Muscle layer of colon (tissue), 2 donors: ENCODE measurements at regions not wholly inside any gene's neighbourhood (a gene's known extent, or its start where the extent isn't known, plus 50 kb on each side); places are given as distances from the start of the nearest gene placed in this dataset.
"Not testable (repeated sequence)": the region's sequence is repeated elsewhere in the genome, so short reads cannot be mapped to it uniquely, and the experiment has no call there.

Experiments
- H3K27ac ChIP-seq: one replicate; pipeline ENCODE4 v1.7.0; 2013; ENCODE audit warnings: low read depth, mild to moderate bottlenecking, low read length, moderate library complexity
- H3K27me3 ChIP-seq, 2 donors: one replicate each; pipeline ENCODE4 v1.7.0; 2013; ENCODE audit warnings: low read length in 2 of 2, mild to moderate bottlenecking in 2 of 2; ENCODE audit not compliant: insufficient read depth in 2 of 2, control insufficient read depth in 1 of 2
- H3K36me3 ChIP-seq: one replicate; pipeline ENCODE4 v1.7.0; 2013; ENCODE audit warnings: mild to moderate bottlenecking, low read length; ENCODE audit not compliant: insufficient read depth
- H3K4me1 ChIP-seq: one replicate; pipeline ENCODE4 v1.7.0; 2013; ENCODE audit warnings: mild to moderate bottlenecking, low read length; ENCODE audit not compliant: insufficient read depth
- H3K4me3 ChIP-seq, 2 donors: one replicate each; pipeline ENCODE4 v1.7.0; 2013; ENCODE audit warnings: low read length in 2 of 2, low read depth in 1 of 2, mild to moderate bottlenecking in 1 of 2, moderate library complexity in 1 of 2
- H3K9ac ChIP-seq: one replicate; pipeline ENCODE4 v1.7.0; 2013; ENCODE audit warnings: low read length
- H3K9me3 ChIP-seq: one replicate; pipeline ENCODE4 v1.7.0; 2013; ENCODE audit warnings: mild to moderate bottlenecking, low read length
- donor health status: abdominal sarcoma.
- donor health status: Adenocarcinoma of cecum.

DNA sequence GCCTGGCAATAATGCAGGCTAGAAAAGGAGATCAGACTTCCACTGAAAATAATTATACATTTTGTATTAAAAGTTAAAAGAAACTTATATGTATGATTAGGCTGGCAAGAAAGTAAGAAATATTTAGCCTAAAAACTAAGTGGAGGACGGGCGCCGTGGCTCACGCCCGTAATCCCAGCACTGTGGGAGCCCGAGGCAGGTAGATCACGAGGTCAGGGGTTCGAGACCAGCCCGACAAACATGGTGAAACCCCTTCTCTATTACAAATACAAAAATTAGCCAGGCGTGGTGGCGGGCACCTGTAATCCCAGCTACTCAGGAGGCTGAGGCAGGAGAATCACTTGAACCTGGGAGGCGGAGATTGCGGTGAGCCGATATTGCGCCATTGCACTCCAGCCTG is 707.0 kb downstream of the C6orf118 start:
- H3K27me3 ChIP-seq, H3K36me3 ChIP-seq, H3K9me3 ChIP-seq, H3K4me1 ChIP-seq, H3K4me3 ChIP-seq, H3K27ac ChIP-seq, H3K9ac ChIP-seq: not testable (repeated sequence)

DNA sequence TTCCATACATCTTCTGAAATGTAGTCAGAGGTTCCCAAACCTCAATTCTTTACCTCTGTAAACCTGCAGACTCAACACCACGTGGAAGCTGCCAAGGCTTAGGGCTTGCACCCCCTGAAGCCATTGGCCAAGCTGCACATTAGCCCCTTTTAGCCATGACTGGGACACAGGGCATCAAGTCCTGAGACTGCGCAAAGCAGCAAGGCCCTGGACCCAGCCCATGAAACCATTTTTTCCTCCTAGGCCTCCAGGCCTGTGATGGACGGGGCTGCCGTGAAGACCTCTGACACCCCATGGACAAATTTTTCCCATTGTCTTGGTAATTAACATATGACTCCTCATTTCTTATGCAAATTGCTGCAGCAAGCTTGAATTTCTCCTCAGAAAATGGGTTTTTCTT is 727.8 kb downstream of the C6orf118 start:
- Histone ChIP-seq H3K36me3 (no peaks in the 10 kb centered on the region), H3K27ac (no peak overlapping the region), H3K4me1 (no peaks in the 10 kb centered on the region), H3K27me3 (no peaks in the 10 kb centered on the region), H3K9me3 (no peaks in the 10 kb centered on the region), H3K9ac (no peak overlapping the region), H3K4me3 (no peak overlapping the region)

DNA sequence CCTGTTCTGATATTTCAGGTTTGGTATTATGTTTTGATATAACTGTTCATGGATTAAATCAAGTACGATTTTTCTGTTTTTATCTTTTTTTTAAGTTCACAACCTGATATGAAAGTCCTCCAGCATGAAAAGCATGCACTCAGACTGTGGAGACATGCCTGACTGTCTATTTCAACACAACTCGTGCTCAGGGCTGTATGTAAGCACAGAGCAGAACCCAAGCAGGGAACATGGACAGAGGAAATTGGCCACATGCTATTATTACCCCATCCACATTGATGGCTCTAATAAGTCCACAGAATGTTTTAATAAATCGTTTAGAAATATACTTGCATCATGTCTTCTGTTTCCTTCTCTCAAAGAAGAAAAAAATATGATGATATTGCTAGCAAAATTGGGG is 730.4 kb downstream of the C6orf118 start:
- Histone ChIP-seq H3K4me3 (no peak overlapping the region), H3K27me3 (no peaks in the 10 kb centered on the region), H3K36me3 (no peaks in the 10 kb centered on the region), H3K27ac (no peak overlapping the region), H3K4me1 (no peaks in the 10 kb centered on the region), H3K9me3 (no peaks in the 10 kb centered on the region), H3K9ac (no peak overlapping the region)

DNA sequence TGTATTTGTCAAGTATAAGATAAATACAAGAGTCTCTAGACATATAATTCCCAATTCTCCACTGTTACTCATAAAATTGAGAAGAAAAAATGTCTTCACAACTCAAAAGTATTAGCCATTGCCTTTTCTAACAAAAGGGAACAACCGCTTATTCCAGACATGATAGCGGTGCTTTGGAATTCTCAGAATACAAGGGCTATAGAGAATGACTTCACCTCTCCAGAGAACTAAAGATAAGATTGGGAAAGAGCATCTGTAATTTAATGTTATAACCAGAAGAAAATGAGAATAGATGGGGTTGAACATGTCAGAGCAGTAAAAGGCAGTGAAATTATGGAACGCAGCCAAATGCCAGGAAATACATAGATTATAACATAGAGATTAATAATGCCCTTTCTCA is 730.8 kb downstream of the C6orf118 start:
- no peaks in the 10 kb centered on the region for H3K4me1 ChIP-seq
- H3K27me3 ChIP-seq, result no peaks in the 10 kb centered on the region
- H3K9ac ChIP-seq, result no peak overlapping the region
- no peaks in the 10 kb centered on the region for H3K36me3 ChIP-seq
- H3K9me3 ChIP-seq, result no peaks in the 10 kb centered on the region
- H3K27ac ChIP-seq, result no peak overlapping the region
- no peak overlapping the region for H3K4me3 ChIP-seq

DNA sequence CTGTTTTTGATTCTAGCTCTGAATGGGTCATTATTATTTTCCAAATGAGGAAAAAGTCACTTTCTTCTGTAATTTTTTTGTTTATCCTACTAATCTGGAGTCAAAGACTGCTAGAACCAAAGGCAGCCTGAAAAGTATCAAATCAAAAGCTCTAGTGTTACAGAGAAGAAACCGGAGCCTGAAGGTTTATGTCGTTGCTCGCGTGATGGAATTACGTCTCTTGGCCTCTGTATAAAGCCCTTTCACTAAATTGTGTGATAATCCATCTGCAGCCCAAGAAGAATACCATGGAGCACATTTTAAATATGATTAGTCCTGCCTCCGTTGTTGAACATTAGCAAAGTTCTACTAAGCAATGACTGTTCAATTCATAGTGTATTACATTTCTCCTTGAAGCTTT is 738.6 kb downstream of the C6orf118 start:
- no peaks in the 10 kb centered on the region for H3K27me3 ChIP-seq
- no peaks in the 10 kb centered on the region for H3K4me1 ChIP-seq
- no peak overlapping the region for H3K4me3 ChIP-seq
- H3K9ac ChIP-seq, result no peak overlapping the region
- H3K36me3 ChIP-seq, result no peaks in the 10 kb centered on the region
- no peaks in the 10 kb centered on the region for H3K9me3 ChIP-seq
- no peak overlapping the region for H3K27ac ChIP-seq

DNA sequence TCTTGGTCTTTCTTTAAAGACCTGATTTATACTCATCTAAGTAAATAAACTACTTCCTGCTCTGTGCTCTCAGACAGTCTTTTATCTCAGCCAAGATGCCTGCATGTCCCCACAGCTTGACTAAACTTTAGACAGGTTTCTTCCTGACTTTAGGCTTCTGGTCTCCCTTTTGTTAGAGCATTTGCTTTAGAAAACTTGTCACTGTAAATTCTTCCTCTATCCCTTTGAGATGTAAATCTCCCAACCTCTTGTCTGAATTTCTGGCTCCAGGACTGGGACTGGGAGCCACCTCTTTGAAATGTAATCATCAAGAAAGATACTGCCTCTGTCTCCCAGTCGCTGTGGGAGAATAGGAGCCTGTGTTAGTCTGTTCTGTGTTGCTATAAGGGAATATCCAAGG is 739.9 kb downstream of the C6orf118 start:
- Histone ChIP-seq H3K27ac (no peak overlapping the region), H3K4me1 (no peaks in the 10 kb centered on the region)

DNA sequence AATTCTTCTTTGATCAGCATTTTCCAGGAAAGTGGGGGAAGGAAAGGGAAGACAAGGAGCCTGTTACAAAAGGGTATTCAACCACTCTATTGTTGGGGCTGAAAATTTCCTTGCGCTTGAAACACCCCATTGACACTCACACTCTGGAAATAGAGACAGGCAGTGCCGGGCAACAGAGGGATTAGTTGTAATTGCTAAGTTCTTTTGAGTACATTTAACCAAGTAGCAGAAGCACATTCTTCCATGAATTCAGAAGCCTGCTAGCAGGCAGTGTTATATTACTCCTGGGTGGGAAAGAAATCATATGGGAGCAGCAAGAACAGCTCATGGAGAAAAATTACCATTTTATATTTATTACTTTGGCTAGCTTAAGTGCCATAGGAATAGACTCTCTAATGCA is 745.5 kb downstream of the C6orf118 start:
- H3K9me3 ChIP-seq, result no peaks in the 10 kb centered on the region
- H3K36me3 ChIP-seq, result no peaks in the 10 kb centered on the region
- no peak overlapping the region for H3K9ac ChIP-seq
- no peak overlapping the region for H3K27ac ChIP-seq
- H3K27me3 ChIP-seq, result no peaks in the 10 kb centered on the region
- H3K4me3 ChIP-seq, result no peak overlapping the region
- H3K4me1 ChIP-seq, result no peaks in the 10 kb centered on the region

More for the DNA sequence above, 739.9 kb downstream of the C6orf118 start:
- Histone ChIP-seq H3K9me3 (no peaks in the 10 kb centered on the region), H3K9ac (no peak overlapping the region), H3K36me3 (no peaks in the 10 kb centered on the region), H3K4me3 (no peak overlapping the region), H3K27me3 (no peaks in the 10 kb centered on the region)

DNA sequence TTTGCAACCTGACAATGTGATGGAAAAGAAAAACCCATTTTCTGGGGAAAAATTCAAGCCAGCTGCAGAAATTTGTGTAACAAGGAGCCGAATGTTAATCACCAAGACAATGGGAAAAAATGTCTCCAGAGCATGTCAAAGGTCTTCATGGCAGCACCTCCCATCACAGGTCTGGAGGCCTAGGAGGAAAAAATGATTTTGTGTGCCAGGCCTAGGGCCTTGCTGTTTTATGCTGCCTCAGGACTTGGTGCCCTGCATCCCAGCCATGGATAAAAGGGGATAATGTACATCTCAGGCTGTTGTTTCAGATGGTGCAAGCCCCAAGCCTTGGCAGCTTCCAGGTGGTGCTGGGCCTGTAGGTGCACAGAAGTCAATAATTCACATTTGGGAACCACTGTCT is 747.7 kb downstream of the C6orf118 start:
- H3K36me3 ChIP-seq, result no peaks in the 10 kb centered on the region
- H3K27ac ChIP-seq, result no peak overlapping the region
- H3K9ac ChIP-seq, result no peak overlapping the region
- no peaks in the 10 kb centered on the region for H3K4me1 ChIP-seq
- H3K9me3 ChIP-seq, result no peaks in the 10 kb centered on the region
- no peaks in the 10 kb centered on the region for H3K27me3 ChIP-seq
- no peak overlapping the region for H3K4me3 ChIP-seq

DNA sequence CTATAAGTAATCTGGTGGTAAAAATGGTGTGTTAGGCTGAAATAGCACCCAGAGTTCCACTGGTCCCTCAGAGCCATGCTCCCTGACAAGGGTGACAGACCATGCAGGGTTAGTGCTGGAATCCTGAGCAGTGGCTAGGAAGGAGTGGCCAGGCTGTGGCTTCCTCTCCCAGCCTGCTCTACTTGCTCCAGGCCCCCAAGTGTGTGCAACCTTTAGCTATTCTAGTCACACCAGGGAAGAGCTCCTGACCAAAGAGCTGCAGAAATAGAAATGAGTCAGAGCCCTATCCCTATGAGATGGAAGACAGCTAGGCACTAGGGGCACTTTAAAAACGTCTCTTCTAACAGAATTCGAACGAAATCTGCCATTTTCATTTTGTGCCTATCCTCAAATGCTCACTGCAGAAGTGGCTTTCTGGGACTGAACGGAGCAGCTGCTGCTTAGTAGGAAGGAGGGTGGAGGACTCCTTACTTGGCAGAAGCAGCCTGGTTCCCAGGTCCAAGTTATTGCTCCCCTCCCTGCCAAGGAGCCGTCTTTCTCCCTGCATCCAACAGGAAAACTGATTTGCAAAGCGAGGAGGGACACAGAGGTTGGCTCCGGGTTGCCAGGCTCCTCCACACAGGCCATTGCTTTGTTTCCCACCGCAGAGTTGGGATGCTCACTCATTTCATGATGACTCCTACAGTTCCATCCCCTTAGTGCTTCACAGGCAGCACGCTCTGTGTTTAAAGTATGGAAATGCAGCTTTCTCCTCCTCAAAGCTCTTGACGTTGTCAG is 754.5 kb downstream of the C6orf118 start:
- H3K27ac ChIP-seq, result no peak overlapping the region
- no peaks in the 10 kb centered on the region for H3K9me3 ChIP-seq
- H3K4me3 ChIP-seq, result no peak overlapping the region
- no peak overlapping the region for H3K9ac ChIP-seq
- no peaks in the 10 kb centered on the region for H3K36me3 ChIP-seq
- no peaks in the 10 kb centered on the region for H3K27me3 ChIP-seq
- no peaks in the 10 kb centered on the region for H3K4me1 ChIP-seq

DNA sequence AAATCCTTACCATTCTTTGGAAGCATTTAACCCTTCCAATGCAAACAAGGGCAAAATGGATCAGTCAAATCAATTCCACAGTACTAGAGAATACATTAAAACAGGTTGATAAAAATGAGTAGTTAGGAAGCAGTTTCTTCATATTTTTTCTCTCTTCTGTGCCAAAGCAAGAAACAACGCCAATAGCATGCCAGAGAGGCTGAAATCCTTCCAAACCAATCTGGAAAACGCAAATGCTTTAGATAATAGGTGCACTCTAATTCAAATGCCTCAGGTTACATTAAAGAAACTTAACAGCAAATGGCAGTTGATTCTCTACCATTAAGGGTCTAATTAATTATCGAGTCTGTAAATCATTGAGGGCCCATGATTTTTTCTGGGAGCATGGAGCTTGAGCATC is 755.2 kb downstream of the C6orf118 start:
- Histone ChIP-seq H3K36me3 (no peaks in the 10 kb centered on the region), H3K4me1 (no peaks in the 10 kb centered on the region), H3K27me3 (no peaks in the 10 kb centered on the region), H3K27ac (no peak overlapping the region), H3K9ac (no peak overlapping the region), H3K4me3 (no peak overlapping the region), H3K9me3 (no peaks in the 10 kb centered on the region)

DNA sequence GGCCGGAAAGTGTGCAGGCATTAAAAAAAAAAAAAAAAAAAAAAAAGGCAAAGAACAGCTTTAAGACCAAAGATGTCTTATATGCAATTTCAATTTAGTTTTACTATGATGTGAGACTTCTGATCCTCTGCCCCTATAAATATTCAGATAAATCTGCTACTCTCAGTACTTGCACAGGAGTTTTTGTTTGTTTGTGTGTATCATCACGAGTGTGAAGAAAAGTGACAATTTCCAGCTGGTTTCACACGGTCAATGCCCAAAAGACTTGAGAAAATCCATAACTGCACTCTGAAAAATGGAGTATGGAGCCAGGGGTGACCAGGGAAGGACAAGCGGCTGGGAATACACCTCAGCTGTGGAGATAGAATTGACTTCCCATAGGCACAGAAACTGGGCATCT is 757.7 kb downstream of the C6orf118 start:
- no peaks in the 10 kb centered on the region for H3K9me3 ChIP-seq
- H3K4me3 ChIP-seq, result no peak overlapping the region
- no peaks in the 10 kb centered on the region for H3K4me1 ChIP-seq
- no peak overlapping the region for H3K9ac ChIP-seq
- no peaks in the 10 kb centered on the region for H3K36me3 ChIP-seq
- H3K27me3 ChIP-seq, result no peaks in the 10 kb centered on the region
- no peak overlapping the region for H3K27ac ChIP-seq

DNA sequence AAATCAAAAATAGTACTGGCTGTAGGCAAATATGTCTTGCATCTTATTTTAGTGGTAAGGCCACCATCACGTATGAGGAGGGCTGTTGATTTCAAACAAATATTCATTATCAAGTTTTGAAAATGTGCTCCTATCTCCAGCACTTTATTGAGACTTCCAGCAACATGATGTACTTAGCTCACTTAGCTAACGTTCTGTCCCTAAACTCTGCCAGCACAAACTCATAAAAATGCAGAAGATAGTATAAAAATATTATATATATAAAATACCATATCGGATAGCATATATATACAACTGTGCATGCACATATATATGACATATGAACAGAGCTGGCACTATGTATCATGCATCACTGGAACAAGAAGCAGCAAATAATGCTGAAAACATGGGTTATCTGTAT is 762.3 kb downstream of the C6orf118 start:
- H3K4me3 ChIP-seq, result no peak overlapping the region
- H3K27me3 ChIP-seq, result no peaks in the 10 kb centered on the region
- no peak overlapping the region for H3K27ac ChIP-seq
- H3K9ac ChIP-seq, result no peak overlapping the region
- H3K9me3 ChIP-seq, result no peaks in the 10 kb centered on the region
- H3K4me1 ChIP-seq, result no peaks in the 10 kb centered on the region
- no peaks in the 10 kb centered on the region for H3K36me3 ChIP-seq
